IMR-90 (cell line): ENCODE measurements at regions not wholly inside any gene's neighbourhood (a gene's known extent, or its start where the extent isn't known, plus 50 kb on each side); places are given as distances from the start of the nearest gene placed in this dataset.

Experiments
- ATAC-seq: fragments of 200-7000 bp; cut with Tn5 transposase; 2 replicates; pipeline ENCODE4 v1.9.1; 2020; ENCODE audit warnings: low read depth, mild to moderate bottlenecking, moderate library complexity
- BruUV-seq: library from RNA; stranded (reverse); fragments of 400-500 nt; replicated peaks from 2 replicates; lab custom pipeline; 2021; lab: Mats Ljungman, UMichigan
- CTCF ChIA-PET: fragments of 300-600 bp; formaldehyde crosslinking; extraction: SDS; loops from one replicate; lab custom pipeline; 2021; ENCODE audit warnings: antibody characterized with exemption; lab: Yijun Ruan, JAX
- POLR2A ChIA-PET: fragments of 300-600 bp; sonication (Branson Sonifier 250); formaldehyde crosslinking; loops from one replicate; lab custom pipeline; 2022; ENCODE audit warnings: antibody characterized with exemption; ENCODE audit not compliant: unreplicated experiment; lab: Charles Lee
- DNase-seq: peaks from one replicate; pipeline ENCODE4 v3.0.0; 2013
- H2AFZ ChIP-seq: replicated peaks from 2 replicates; pipeline ENCODE3; 2013; ENCODE audit warnings: low read length, mild to moderate bottlenecking; ENCODE audit not compliant: poor library complexity
- H2AK5ac ChIP-seq: 2 replicates; pipeline ENCODE4 v1.6.1; 2013; ENCODE audit warnings: low read depth, low read length, inconsistent platforms
- H2AK9ac ChIP-seq: replicated peaks from 2 replicates; pipeline ENCODE3; 2013; ENCODE audit warnings: mild to moderate bottlenecking, low read depth, low read length, moderate library complexity; ENCODE audit not compliant: poor library complexity
- H2BK120ac ChIP-seq: 2 replicates; pipeline ENCODE4 v1.6.1; 2013; ENCODE audit warnings: low read depth, low read length, inconsistent platforms
- H2BK15ac ChIP-seq: 3 replicates; pipeline ENCODE4 v1.6.1; 2013; ENCODE audit warnings: low read depth, low read length, inconsistent platforms
- H2BK20ac ChIP-seq: 2 replicates; pipeline ENCODE4 v1.6.1; 2013; ENCODE audit warnings: low read depth, mild to moderate bottlenecking, inconsistent platforms, low read length, moderate library complexity
- H2BK5ac ChIP-seq: 2 replicates; pipeline ENCODE4 v1.6.1; 2013; ENCODE audit warnings: mild to moderate bottlenecking, low read depth, low read length, inconsistent platforms; ENCODE audit not compliant: poor library complexity, severe bottlenecking
- H3K14ac ChIP-seq: replicated peaks from 2 replicates; pipeline ENCODE4 v1.6.1; 2013; ENCODE audit warnings: low read depth, low read length, inconsistent platforms
- H3K18ac ChIP-seq: 2 replicates; pipeline ENCODE4 v1.6.1; 2013; ENCODE audit warnings: low read depth, low read length, control low read depth
- H3K23ac ChIP-seq: 2 replicates; pipeline ENCODE4 v1.6.1; 2013; ENCODE audit warnings: low read depth, low read length, inconsistent platforms
- H3K27ac ChIP-seq: 2 replicates; pipeline ENCODE4 v1.5.1; 2013; ENCODE audit warnings: mild to moderate bottlenecking, control low read depth, low read length; ENCODE audit not compliant: insufficient read depth
- H3K27me3 ChIP-seq: 2 replicates; pipeline ENCODE4 v1.6.1; 2013; ENCODE audit warnings: low read length; ENCODE audit not compliant: control insufficient read depth, insufficient read depth
- H3K36me3 ChIP-seq: 2 replicates; pipeline ENCODE4 v1.6.1; 2013; ENCODE audit warnings: low read length, mixed read lengths; ENCODE audit not compliant: control insufficient read depth, insufficient read depth
- H3K4ac ChIP-seq: 2 replicates; pipeline ENCODE4 v1.6.1; 2013; ENCODE audit warnings: low read depth, low read length, inconsistent platforms
- H3K4me1 ChIP-seq: 2 replicates; pipeline ENCODE4 v1.6.1; 2013; ENCODE audit warnings: low read length, mixed read lengths; ENCODE audit not compliant: control insufficient read depth, insufficient read depth
- H3K4me2 ChIP-seq: 2 replicates; pipeline ENCODE4 v1.6.1; 2013; ENCODE audit warnings: low read depth, mild to moderate bottlenecking, control low read depth, low read length, moderate library complexity
- H3K4me3 ChIP-seq: 2 replicates; pipeline ENCODE4 v1.5.1; 2013; ENCODE audit warnings: low read depth, mild to moderate bottlenecking, control low read depth, low read length, moderate library complexity; ENCODE audit not compliant: insufficient read depth
- H3K56ac ChIP-seq: 2 replicates; pipeline ENCODE4 v1.6.1; 2013; ENCODE audit warnings: low read length, inconsistent platforms; ENCODE audit not compliant: insufficient read depth; ENCODE audit errors: extremely low read depth
- H3K79me1 ChIP-seq, 2 experiments: 2 replicates each; pipeline ENCODE4 v1.6.1; 2013; ENCODE audit warnings: low read length in 2 of 2, inconsistent platforms in 1 of 2, low read depth in 1 of 2
- H3K9ac ChIP-seq: 2 replicates; pipeline ENCODE4 v1.6.1; 2013; ENCODE audit warnings: low read depth, low read length, control low read depth
- H3K9me1 ChIP-seq: 2 replicates; pipeline ENCODE4 v1.6.1; 2013; ENCODE audit warnings: low read length, inconsistent platforms; ENCODE audit not compliant: insufficient read depth
- H3K9me3 ChIP-seq: 2 replicates; pipeline ENCODE4 v1.6.1; 2013; ENCODE audit warnings: low read length; ENCODE audit not compliant: control insufficient read depth, insufficient read depth
- H4K20me1 ChIP-seq: 2 replicates; pipeline ENCODE4 v1.6.1; 2013; ENCODE audit warnings: low read length, inconsistent platforms; ENCODE audit not compliant: insufficient read depth
- H4K5ac ChIP-seq: 2 replicates; pipeline ENCODE4 v1.6.1; 2013; ENCODE audit warnings: mild to moderate bottlenecking, low read depth, low read length, control low read depth
- H4K8ac ChIP-seq, 2 experiments: 2 replicates each; pipeline ENCODE4 v1.6.1; 2013; ENCODE audit warnings: low read depth in 2 of 2, low read length in 2 of 2, control low read depth in 1 of 2, inconsistent platforms in 1 of 2
- H4K91ac ChIP-seq: 2 replicates; pipeline ENCODE4 v1.6.1; 2013; ENCODE audit warnings: low read depth, low read length, inconsistent platforms; ENCODE audit not compliant: insufficient read depth
- BHLHE40 ChIP-seq: fragments of 150-350 bp; IDR thresholded peaks from 2 replicates; pipeline ENCODE4 v1.6.1; 2016; ENCODE audit warnings: mild to moderate bottlenecking, low read depth, low read length
- CEBPB ChIP-seq: IDR thresholded peaks from 2 replicates; pipeline ENCODE4 v1.6.1; 2012; ENCODE audit warnings: low read depth, low read length, improper control_type of control experiment
- FOS ChIP-seq: fragments of 150-350 bp; IDR thresholded peaks from 2 replicates; pipeline ENCODE4 v1.6.1; 2016; ENCODE audit warnings: low read depth, low read length
- MAFK ChIP-seq: IDR thresholded peaks from 2 replicates; pipeline ENCODE4 v1.6.1; 2012; ENCODE audit warnings: low read depth, low read length, improper control_type of control experiment
- MXI1 ChIP-seq: IDR thresholded peaks from 2 replicates; pipeline ENCODE4 v1.6.1; 2012; ENCODE audit warnings: low read depth, mild to moderate bottlenecking, low read length, moderate library complexity, borderline replicate concordance
- POLR2A ChIP-seq: IDR thresholded peaks from 2 replicates; pipeline ENCODE4 v1.6.1; 2012; ENCODE audit warnings: mild to moderate bottlenecking, low read depth, low read length
- RAD21 ChIP-seq: IDR thresholded peaks from 2 replicates; pipeline ENCODE4 v1.6.1; 2012; ENCODE audit warnings: low read length, improper control_type of control experiment
- RFX5 ChIP-seq: IDR thresholded peaks from 2 replicates; pipeline ENCODE4 v1.8.0; 2012; ENCODE audit warnings: low read depth, mild to moderate bottlenecking, low read length, moderate library complexity
- SMC3 ChIP-seq: fragments of 150-350 bp; IDR thresholded peaks from 2 replicates; pipeline ENCODE4 v1.6.1; 2016; ENCODE audit warnings: low read depth, mild to moderate bottlenecking, antibody characterized with exemption, low read length, moderate library complexity
- WGBS, 2 experiments: methylation state at CpG; one replicate each; pipeline versions ENCODE4 v1.1.5 to v1.1.7; 2013; ENCODE audit warnings: missing lambda C conversion rate in 2 of 2; ENCODE audit not compliant: insufficient read length in 1 of 2; ENCODE audit errors: extremely low coverage in 2 of 2; 5-methylcytosine and 5-hydroxymethylcytosine counted together
- dilution Hi-C: fragments of 300-500 bp; cut with HindIII; formaldehyde crosslinking; loops from one replicate; pipeline ENCODE4 v1.14.3; 2018; ENCODE audit warnings: low sequenced_read_pairs; ENCODE audit not compliant: unreplicated experiment
- in situ Hi-C: fragments of 300-500 bp; cut with MboI; formaldehyde crosslinking; loops from 3 replicates; pipeline ENCODE4 v1.14.3; 2019; ENCODE audit warnings: low sequenced_read_pairs, inconsistent platforms, mixed read lengths
- intact Hi-C: fragments of 100-400 bp; cut with micrococcal nuclease; formaldehyde crosslinking; loops from 2 replicates; pipeline ENCODE4 v1.10.0; 2022
- TF ChIP-seq, protein P1 (sequence below): fragments of 150-350 bp; IDR thresholded peaks from 2 replicates; pipeline ENCODE4 v1.6.1; 2016; ENCODE audit warnings: low read depth, mild to moderate bottlenecking, low read length, moderate library complexity, borderline replicate concordance
- TF ChIP-seq, protein P2 (sequence below): conservative IDR thresholded peaks from 2 replicates; pipeline ENCODE4 v1.5.1; 2012; ENCODE audit warnings: mild to moderate bottlenecking, low read depth, low read length, improper control_type of control experiment
- TF ChIP-seq, protein P3 (sequence below): fragments of 150-350 bp; IDR thresholded peaks from 2 replicates; pipeline ENCODE4 v1.6.1; 2017; ENCODE audit warnings: mild to moderate bottlenecking, antibody characterized with exemption, low read length, low read depth

- Histone ChIP-seq H3K14ac (no peak overlapping the region), H3K79me1 (peaks cover 5 to 15% of the 10 kb centered on the region in 2 experiments; a peak in 3 of 4 replicates), H4K5ac (no peak overlapping the region), H4K91ac (no peak overlapping the region), H3K18ac (no peak overlapping the region), H2BK5ac (no peak overlapping the region), H3K9me1 (no peaks in the 10 kb centered on the region), H3K4ac (no peak overlapping the region), H2AFZ (no peak overlapping the region), H4K8ac (no peak overlapping the region), H3K36me3 (no peaks in the 10 kb centered on the region), H3K9me3 (no peaks in the 10 kb centered on the region), H2BK15ac (no peak overlapping the region), H2BK20ac (no peak overlapping the region), H3K9ac (no peak overlapping the region), H2AK5ac (0 out of 2 replicates have a peak overlapping the region, but pooled peaks have one; percentile 26), H3K27ac (no peak overlapping the region), H3K27me3 (no peaks in the 10 kb centered on the region), H3K4me3 (no peak overlapping the region), H3K4me2 (no peak overlapping the region), H3K23ac (no peak overlapping the region), H2AK9ac (no peak overlapping the region), H2BK120ac (no peak overlapping the region), H3K4me1 (peaks cover 12% of the 10 kb centered on the region), H3K56ac (no peak overlapping the region), H4K20me1 (no peaks in the 10 kb centered on the region)
- DNase-seq (no peak), ATAC-seq (no peak)
- dilution Hi-C loops (no loop called here), intact Hi-C loops (no loop called here), in situ Hi-C loops (no loop called here)
- CTCF ChIA-PET, result no interaction called here
- 43% methylated on average over 1 of the region's 7 CpGs; no CpG with 5 or more reads in 1 of the 2 experiments for WGBS, 2 experiments
- BruUV-seq, result no TSS peak
- POLR2A ChIA-PET, result no interaction called here
- TF ChIP-seq MXI1 (no peak), RAD21 (no peak), MAFK (no peak), BHLHE40 (no peak), SMC3 (no peak), RFX5 (no peak), FOS (no peak), POLR2A (no peak), CEBPB (no peak)
- TF ChIP-seq, protein P1, sequence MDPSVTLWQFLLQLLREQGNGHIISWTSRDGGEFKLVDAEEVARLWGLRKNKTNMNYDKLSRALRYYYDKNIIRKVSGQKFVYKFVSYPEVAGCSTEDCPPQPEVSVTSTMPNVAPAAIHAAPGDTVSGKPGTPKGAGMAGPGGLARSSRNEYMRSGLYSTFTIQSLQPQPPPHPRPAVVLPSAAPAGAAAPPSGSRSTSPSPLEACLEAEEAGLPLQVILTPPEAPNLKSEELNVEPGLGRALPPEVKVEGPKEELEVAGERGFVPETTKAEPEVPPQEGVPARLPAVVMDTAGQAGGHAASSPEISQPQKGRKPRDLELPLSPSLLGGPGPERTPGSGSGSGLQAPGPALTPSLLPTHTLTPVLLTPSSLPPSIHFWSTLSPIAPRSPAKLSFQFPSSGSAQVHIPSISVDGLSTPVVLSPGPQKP, result no peak
- TF ChIP-seq, protein P2, sequence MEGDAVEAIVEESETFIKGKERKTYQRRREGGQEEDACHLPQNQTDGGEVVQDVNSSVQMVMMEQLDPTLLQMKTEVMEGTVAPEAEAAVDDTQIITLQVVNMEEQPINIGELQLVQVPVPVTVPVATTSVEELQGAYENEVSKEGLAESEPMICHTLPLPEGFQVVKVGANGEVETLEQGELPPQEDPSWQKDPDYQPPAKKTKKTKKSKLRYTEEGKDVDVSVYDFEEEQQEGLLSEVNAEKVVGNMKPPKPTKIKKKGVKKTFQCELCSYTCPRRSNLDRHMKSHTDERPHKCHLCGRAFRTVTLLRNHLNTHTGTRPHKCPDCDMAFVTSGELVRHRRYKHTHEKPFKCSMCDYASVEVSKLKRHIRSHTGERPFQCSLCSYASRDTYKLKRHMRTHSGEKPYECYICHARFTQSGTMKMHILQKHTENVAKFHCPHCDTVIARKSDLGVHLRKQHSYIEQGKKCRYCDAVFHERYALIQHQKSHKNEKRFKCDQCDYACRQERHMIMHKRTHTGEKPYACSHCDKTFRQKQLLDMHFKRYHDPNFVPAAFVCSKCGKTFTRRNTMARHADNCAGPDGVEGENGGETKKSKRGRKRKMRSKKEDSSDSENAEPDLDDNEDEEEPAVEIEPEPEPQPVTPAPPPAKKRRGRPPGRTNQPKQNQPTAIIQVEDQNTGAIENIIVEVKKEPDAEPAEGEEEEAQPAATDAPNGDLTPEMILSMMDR, result no peak
- TF ChIP-seq, protein P3, sequence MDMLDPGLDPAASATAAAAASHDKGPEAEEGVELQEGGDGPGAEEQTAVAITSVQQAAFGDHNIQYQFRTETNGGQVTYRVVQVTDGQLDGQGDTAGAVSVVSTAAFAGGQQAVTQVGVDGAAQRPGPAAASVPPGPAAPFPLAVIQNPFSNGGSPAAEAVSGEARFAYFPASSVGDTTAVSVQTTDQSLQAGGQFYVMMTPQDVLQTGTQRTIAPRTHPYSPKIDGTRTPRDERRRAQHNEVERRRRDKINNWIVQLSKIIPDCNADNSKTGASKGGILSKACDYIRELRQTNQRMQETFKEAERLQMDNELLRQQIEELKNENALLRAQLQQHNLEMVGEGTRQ, result no peak
Measured at GRCh38 chr6:144660561-144661115, 375.5 kb downstream of the UTRN start.
